Peyer's patch (tissue), 4 donors: ENCODE measurements at regions not wholly inside any gene's neighbourhood (a gene's known extent, or its start where the extent isn't known, plus 50 kb on each side); places are given as distances from the start of the nearest gene placed in this dataset.

Experiments
- CTCF ChIP-seq, 6 experiments: fragments of 450-650 bp in 4 of 6; fragments of 200-600 bp in 2 of 6; sonication (generic) in 1 of 6; IDR thresholded peaks; one replicate each; pipeline ENCODE4 v1.5.1; 2017 to 2019; ENCODE audit warnings: antibody characterized with exemption in 6 of 6, mild to moderate bottlenecking in 3 of 6, moderate library complexity in 1 of 6
- POLR2A ChIP-seq, 2 donors: fragments of 450-650 bp; IDR thresholded peaks; one replicate each; pipeline ENCODE4 v1.5.1; 2017; ENCODE audit warnings: antibody characterized with exemption in 2 of 2, mild to moderate bottlenecking in 2 of 2, moderate library complexity in 2 of 2

GRCh38 chr5:166349046-166349445 lies 1942.4 kb upstream of the WWC1 start:
- TF ChIP-seq CTCF (IDR thresholded peaks at IDR 0.05) = no peak
- no peak for TF ChIP-seq POLR2A (IDR thresholded peaks at IDR 0.05)
